Hematopoietic multipotent progenitor cell treated with erythropoietin and hydrocortisone succinate and interleukin-3 and kit ligand, for 4 days (in vitro differentiated cells): ENCODE measurements at regions not wholly inside any gene's neighbourhood (a gene's known extent, or its start where the extent isn't known, plus 50 kb on each side); places are given as distances from the start of the nearest gene placed in this dataset.
"Not testable (repeated sequence)": the region's sequence is repeated elsewhere in the genome, so short reads cannot be mapped to it uniquely, and the experiment has no call there.

Experiments
- DNase-seq: peaks from one replicate; pipeline ENCODE4 v3.0.0-alpha.2; 2015

DNA sequence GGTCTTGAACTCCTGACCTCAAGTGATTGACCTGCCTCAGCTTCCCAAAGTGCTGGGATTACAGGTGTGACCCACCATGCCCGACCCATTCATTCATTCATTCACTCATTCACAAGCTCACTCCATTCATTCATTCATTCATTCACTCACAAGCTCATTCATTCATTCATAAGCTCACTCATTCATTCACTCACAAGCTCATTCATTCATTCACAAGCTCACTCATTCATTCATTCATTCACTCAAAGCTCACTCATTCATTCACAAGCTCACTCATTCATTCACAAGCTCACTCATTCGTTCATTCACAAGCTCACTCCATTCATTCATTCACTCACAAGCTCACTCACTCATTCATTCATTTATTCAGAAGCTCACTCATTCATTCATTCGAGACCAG, 198.6 kb downstream of the SHOX start:
- DNase-seq: no peak

DNA sequence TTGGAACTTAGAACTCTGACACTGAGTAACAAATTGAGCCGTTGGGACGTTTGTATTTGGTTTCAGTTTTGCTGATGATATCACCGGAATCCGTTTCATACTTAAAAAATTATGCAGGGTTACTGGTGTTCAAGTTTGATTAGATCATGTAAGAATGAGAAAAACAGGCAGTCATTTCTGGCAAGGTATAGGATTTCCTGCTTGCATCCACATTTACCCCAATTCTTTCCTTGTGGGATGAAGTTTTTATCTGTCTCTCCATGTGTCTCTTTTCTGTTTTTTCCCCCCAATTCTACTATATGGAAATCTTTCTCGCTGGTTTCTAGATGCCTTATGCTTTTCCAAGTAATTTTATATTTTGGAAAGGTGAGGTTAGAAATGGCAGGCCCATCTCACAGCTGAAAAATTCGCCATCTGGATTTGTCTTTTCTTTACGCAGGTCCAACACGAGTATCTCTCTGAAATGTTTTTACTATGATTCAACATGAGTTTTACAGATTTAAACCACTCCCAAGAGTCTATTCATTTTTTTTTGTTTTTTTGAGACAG, 197.9 kb downstream of the SHOX start:
- peak; percentile 8 for DNase-seq

DNA sequence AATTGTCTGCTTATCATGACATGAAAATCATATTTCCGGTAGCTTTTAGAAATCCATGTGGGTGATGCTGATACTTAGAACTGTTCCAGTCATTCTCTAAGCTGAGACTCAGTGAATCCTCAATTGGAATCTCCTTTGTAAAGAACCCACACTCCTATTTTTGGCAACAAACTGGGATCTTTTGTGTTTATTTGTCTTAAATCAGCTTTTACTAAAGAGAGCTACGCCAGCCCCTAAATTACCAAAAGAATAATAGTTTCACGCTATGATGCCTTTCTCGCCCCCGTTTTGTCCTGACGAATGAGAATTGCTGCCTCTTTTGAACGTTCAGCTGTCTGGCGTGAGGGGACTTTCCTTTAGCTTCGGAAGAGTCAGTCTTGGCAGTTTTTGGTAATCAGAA, 195.9 kb downstream of the SHOX start:
- DNase-seq: no peak

DNA sequence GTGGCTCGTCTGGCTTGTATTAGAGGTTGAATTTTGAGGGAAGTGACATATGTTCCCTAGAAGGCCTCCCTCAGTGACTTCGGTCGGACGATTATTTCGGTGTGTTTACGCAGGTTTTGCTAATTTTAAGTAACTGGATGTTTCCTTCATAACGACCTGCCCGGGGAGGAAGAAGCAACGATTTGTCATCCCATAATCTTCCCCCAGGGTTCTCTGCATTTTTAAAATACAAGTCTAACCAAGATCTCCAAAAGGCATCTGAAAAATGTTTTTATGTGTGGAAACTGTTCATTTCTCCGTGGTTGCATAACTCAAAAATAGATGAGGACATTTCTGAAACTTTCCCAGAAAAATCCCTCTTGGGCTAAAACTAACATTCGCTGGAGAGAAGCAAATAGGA, 195.4 kb downstream of the SHOX start:
- no peak for DNase-seq

DNA sequence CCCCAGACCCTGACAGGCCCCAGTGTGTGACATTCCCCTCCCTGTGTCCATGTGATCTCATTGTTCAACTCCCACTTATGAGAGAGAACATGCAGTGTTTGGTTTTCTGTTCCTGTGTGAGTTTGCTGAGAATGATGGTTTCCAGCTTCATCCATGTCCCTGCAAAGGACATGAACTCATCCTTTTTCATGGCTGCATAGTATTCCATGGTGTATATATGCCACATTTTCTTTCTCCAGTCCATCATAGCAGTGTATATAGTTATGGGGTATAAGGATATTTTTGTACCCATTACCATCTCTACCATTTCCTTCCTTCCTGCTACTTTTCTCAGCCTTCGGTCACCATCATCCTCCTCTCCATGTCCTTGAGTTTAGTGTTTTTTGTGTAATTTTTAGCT, 192.5 kb downstream of the SHOX start:
- not testable (repeated sequence) for DNase-seq

DNA sequence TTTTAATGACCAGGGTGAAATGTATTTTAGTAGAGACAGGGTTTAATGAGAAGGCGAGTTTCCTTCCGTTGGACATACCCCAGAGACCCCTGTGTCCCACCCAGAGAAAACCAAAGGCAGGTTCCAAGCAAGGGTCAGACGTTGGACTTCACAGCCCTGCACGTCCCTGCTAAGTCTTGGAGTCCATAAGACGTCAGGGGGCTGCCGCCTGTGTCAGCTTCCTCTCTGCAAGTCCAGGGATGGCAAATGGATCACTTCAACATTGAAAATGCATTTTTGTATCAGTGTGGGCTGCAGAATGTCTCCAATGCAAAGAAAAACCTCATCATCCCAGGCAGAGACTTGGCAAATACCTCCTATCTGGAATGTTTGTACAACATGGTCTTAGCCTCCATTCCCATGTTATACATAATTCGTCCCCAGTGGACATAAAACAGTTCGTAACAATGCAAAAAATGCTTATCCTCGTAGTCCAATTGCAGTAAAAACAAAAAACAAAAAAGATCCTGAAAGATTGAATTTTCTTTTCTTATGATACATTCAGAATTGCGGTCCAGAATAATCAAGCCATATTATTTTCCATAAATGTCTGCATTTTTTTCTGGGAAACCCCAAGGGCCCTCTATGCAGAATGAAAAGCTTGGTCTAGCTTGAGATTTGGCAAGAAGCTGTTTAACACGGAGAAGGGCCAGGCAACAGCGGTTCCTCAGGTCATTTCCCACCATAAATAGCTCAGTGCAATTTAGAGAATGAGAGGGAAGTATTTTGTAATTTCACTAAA, 190.9 kb downstream of the SHOX start:
- DNase-seq: no peak

DNA sequence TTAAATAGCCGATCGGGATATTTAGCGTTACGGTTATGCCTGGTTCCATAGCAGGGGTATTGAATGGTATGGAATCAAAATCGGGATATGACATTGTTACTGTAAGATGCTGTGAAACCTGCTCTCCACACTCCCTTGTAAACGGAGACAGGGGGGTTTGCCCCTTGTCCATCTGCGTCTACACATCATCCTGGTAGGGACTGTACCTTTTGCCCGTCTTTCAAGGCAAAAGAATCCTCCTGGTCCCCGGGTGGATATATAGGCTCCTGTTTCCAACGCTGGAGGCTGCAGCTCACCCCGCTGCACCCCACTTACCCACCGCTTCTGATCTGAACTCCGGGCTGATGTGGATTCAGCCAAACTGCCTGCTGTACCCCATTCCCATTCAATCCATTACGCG, 189.1 kb downstream of the SHOX start:
- no peak for DNase-seq

DNA sequence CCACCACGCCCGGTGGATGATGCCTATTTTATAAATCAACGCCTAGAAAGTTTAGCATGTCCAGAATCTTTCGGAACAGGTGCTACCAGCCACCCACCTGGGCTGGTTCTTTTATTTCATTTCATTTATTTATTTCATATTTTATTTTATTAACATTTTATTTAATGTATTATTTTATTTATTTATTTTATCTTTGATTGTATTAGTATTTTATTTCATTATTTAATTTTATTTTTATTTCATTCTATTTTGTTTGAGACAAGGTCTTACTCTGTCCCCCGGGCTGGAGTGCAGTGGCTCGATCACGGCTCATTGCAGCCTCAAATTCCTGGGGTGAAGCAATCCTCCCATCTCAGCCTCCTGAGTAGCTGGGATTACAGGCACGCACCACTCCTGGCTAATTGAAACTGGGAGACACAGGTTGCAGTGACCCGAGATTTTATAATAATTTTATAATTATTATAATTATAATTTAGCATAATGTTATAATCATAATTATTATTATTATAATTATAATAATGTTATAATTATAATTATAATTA, 187.2 kb downstream of the SHOX start:
- DNase-seq: no peak

DNA sequence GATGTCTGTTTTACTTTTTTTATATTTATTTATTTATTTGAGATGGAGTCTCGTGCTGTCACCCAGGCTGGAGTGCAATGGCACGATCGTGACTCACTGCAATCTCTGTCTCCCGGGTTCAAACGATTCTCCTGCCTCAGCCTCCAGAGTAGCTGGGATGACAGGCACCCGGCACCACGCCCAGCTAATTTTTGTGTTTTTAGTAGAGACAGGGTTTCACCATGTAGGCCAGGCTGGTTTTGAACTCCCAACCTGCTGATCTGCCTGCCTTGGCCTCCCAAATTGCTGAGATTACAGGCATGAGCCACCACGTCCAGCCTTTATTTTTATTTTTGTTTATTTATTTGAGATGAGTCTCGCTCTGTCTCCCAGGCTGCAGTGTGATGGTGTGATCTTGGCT, 186.6 kb downstream of the SHOX start:
- DNase-seq: not testable (repeated sequence)

DNA sequence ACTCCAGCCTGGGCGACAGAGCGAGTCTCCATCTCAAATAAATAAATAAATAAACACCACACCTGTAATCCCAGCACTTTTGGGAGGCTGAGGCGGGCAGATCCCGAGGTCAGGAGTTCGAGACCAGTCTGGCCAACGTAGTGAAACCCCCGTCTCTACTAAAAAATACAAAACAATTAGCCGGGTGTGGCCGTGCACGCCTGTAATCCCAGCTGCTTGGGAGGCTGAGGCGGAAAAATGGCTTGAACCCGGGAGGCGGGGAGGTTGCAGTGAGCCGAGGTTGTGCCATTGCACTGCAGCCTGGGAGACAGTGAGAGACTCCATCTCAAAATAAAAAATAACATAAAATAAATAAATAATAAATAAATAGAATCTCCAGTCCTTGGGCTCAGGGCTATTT, 185.8 kb downstream of the SHOX start:
- no peak for DNase-seq

DNA sequence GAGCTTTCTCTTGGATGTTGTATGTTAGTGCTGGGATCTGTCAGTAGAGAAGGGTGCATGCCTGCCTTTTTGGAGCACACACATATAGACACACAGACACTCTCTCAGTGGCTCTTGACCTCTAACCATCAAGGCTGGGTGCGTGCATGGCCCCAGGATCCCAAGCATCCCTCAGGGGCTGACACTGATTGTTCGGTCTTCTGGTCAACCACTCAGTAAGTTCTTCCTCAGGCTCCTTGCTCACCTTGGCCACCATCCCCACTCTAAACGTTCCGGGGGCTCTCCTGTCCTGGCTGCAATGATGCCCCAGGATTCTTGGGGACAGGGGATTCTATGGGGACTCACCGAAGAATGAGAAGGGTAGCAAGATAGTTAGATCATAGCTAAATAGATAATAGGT, 179.6 kb downstream of the SHOX start:
- DNase-seq: no peak

DNA sequence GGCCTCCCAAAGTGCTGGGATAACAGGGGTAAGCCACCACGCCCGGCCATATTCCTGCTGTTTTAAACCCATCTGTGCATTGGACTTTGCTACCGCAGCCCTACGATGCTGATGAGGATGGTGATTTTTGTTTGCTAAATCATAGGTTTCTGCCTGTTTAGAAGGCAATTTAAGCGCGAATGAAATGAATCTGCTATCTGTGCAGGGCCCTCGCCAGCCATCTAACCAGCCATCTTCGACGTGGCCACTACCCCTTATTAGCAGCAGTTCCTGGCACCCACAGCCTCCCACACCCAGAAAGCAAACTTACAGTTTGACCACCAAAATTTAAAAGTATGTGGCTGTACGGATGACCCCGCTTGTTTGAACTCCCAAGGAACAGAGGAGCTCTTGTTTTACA, 178.5 kb downstream of the SHOX start:
- no peak for DNase-seq

DNA sequence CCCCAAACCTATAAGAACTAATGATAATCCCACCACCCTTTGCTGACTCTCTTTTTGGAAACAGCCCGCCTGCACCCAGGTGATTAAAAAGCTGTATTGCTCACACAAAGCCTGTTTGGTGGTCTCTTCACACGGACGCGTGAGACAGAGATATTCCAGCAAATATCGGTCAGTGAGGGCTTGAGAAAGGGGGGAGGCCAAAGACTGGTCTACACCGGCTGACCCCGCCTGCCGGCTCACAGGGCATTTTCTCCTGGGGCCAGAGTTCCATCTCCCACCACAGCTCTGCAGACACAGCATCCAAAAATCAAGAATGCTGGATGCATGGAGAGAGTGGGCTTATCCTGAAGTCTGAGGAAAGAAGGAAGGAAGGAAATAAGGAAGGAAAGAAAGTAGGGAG, 176.0 kb downstream of the SHOX start:
- no peak for DNase-seq

DNA sequence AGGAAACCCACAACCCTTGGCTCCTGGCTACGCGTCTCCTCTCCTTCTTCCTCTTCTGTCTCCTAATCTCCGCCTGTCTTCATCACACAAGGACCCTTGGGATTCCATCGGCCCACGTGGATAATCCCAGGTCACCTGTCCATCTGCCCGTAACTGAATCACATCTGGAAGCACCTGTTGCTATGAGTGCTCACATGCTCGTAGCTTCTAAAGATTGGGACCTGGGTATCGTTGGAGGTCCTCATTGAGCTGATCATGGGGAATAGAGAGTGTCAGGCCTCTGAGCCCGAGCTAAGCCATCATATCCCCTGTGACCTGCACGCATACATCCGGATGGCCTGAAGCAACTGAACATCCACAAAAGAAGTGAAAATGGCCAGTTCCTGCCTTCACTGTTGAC, 175.4 kb downstream of the SHOX start:
- DNase-seq: no peak

DNA sequence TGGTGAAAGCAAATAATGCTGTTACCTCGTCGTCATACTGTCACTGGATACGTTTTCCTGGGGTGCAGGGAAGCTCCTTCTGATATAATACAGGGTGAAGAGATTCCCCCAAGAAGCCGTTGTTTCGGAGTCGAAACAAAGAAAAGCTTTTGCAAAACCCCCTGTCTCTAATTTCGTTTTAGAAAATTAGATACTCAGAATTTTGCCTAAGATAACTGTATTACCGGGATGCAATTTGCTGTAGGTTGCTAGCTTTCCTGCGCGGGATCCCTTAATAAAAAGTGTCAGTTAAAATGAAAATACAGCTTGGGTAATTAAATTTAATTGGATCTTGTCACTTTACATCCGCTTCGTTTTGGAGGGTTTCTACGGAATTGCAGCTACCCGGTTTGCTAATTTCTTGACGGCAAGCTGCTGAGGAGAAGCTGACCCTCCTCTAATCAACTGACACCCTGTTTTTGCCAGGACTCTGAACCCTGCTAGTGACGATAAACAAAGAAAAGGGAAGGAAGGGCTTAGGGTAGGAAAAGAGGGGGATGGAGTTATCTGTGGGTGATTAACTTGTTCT, 174.6 kb downstream of the SHOX start:
- DNase-seq: no peak

DNA sequence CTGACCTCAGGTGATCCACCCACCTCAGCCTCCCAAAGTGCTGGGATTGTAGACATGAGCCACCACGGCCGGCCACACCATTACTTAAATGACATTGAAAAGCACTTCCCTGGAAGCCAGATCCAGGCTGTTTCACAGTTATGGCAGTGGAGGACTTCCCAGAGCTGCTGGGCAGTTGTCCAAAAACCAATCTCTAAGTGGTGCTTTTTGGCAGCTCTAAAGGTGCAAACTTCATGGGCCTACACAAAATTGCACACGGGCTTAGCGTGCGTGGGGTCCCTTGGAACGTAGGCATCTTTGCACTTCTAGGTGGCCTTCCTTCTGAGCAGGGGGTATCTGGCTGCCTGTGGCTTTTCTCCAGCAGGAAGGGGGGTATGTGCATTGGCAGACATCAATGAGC, 172.3 kb downstream of the SHOX start:
- DNase-seq: no peak

DNA sequence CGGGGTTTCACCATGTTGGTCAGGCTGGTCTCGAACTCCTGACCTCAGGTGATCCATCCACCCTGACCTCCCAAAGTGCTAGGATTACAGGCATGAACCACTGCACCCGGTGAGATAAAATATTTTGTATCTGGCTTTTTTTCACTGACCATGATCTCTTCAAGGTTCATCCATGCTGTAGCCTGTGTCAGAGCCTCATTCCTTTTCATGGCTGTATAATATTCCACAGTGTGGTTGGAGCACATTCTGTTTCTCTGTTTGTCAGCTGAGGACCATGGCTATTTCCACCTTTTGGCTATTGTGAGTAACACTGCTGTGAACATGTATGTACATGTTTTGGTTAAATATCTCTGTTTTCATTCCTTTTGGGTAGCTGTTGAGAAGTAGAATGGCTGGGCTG, 169.2 kb downstream of the SHOX start:
- no peak for DNase-seq

DNA sequence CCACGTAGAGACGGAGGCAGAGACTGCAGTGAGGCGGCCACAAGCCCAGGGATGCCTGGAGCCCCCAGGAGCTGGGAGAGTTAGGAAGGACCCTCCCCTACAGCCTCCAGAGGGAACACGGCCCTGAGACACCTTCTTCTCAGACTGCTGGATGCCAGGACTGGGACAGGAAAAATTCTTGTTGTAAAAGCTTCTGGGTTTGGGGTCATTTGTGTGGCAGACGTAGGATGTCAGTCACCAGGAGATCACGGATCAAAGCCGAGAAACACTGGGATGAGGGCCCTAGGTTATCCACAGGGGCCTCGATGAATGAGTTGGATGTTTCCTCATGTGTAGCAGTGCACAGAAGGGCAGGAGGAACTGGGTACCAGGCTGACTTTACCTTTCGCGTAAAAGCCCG, 163.7 kb downstream of the SHOX start:
- no peak for DNase-seq

DNA sequence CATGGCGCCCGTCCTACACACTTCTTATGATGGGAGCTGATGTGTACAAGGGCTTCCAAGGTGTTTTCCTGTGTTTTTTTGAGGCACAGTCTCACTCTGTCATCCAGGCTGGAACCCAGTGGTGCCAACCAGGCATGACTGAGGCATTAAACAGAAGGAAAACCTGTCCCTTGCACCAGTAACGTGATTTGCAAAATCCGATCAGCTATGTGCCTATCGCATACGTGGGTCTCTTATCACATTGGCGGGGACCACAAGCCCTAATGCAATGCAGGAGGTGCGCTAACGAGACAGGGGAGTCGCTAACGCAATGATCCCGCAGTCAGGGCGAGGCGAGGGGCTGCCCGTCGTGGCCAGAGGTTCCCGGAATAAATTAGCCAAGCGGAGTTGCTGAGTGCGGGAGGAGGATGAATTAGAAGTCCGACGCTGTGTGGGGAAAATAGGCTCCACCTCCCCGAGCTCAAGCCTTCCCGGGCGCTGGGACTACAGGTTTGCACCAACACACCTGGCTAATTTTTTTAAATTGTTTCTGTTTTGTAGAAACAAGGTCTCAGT, 162.7 kb downstream of the SHOX start:
- DNase-seq: no peak

DNA sequence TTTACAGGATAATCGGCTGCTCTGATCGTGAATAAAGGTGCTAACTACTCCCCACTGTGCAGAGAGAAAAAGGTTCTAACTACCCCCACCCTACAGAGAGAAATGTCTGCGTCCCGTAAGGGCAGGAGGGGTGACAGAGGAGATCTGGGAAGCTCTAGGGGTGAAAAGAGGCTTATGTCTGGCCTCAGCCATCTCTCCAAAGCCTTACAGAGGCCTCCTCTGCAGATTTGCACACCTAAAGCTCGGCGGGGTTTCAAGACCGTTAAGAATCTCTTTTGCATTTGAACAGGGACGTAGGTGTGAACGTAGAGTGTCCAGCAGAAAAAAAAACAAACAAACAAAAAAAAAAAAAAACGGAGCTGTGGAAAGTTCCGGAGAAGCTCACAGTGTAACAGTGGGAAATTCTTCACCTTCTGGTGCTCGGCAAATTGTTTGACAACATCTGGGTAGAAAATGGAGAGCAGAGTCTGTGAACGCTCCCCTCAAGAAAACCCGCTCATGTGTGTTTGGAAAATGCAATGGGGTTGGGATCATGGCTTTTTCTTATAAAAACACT, 161.0 kb downstream of the SHOX start:
- no peak for DNase-seq

DNA sequence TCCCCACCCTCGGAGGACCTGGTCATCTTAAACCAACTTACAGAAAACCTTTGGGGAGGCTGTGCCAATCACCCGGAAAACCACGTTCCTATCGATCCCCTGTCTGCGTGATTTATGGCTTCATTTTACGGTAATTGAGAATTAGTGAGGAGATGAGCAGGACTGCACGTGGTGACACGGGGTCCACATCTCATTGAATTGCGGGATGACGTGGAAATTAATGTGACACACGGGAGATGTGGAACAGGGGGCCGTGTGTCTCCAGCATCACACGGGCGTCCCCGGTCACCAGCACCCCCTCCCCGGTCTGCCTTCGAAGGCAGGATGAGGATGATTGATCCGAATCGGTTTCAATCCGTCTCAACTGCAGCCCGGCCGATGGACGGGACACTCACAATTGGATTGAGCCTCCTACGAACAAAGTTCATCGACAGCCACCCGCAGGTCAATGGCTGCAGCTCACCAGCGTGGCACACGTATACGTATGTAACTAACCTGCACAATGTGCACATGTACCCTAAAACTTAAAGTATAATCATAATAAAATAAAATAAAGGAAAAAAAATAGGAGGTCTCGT, 160.3 kb downstream of the SHOX start:
- no peak for DNase-seq

DNA sequence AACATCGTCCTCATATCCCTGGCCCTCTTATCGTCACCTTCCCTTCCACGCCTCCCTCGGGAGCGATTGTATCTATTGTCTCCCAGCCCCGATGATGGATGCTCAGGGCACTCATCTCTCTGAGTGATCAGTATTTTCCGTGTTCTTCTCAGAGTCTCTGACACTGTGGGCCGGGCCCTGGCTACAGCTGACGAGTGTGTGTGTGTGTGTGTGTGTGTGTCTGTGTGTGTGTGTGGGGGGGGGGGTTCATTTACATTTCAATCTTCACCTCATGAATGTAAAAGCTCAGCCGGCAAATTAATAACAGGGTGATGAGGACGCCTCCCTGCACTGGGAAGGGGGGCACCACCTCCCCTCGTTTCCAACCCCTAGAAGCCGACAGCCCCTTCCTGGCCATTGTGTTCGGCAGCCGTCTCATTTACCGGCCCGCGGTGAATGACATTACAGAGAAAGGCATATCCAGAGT, 159.5 kb downstream of the SHOX start:
- DNase-seq: no peak

DNA sequence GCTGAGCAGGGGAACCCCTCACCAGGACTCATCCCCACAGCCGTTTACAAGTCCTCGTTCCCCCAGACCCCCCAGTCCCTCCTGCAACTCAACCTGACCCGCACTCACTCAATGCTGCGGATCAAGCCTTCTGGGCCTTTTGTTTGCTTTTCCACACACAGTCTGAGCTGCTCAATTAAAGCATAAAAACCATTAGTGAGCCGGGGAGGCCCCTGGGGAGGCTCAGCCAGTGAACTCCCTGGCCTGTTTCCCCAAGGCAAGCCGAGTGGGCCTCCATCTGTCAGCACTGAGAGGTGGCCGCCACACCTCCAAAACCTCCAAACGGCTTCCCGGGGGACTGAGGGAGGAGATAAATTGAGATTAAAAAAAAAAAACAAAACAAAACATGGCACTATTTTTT, 158.5 kb downstream of the SHOX start:
- no peak for DNase-seq
